ENCODE measurements at regions not wholly inside any gene's neighbourhood (a gene's known extent, or its start where the extent isn't known, plus 50 kb on each side); places are given as distances from the start of the nearest gene placed in this dataset.

DNA sequence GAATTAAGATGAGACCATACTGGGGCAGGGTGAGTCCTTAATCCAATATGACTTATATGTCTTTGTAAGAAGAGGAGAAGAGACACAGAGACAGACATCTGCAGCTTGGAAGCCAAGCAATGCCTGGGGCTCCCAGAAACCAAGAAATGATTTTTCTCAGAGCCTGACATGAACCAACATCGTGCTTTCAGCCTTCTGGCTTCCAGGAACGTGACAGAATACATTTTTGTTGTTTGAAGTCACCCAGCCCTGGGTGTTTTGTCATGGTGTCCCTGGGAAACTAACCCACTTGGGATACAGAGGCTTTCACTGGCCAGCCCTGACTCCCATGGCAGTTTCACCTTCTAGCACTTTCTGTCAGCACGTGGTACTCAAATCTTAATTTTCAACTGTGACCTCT is 95.3 kb upstream of the SLC10A2 start:
- DNase-seq: no peak

DNA sequence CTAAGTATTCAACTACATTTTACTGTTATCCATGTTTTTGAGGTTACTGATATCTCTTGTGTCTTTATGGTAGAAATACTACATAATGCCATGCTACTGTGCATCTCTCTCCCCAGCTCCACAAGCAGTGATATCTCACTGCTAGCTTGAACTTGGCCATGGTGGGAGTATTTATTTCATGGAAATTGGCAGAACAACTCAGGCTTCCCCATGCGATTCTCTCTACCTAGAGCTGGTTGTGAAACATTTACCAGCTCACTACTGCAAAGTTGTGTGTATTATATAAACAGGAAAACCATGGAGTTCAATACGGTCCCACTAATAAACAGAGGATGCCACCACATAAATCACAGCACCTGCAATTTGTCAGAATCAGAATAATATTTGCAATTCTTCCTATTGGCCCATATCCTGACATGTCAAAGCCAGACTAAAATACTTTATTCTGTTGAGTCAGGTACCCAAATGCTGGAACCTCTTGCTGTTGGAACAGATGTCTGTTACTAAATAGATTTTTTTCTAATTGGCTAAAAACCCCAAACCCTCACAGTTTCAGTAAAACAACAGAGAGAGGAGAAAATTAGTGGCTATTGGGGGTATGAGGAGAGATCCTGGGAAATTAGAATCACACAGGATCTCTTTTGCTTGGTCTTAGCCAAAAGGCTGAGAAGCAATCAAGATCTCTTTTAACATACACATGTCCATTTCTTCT is 91.4 kb upstream of the SLC10A2 start:
- no peak for DNase-seq

DNA sequence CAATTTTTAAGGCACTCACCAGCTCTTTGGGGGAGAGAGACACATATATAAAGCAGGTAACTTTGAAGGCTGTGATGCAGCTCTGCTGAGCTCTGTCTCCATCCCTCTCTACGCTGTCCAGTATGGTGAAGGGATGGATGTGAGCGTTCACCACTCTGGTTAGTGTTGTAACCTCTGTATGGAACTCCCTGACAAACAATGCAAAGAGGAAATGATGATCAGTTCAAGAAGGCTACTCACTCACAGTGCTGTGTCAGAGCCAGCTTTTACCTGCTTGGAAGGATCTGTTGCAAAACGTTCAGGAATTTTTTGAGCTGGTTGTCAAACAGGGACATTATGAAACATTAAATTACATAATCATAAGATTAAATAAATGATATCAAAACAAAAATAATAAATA is 90.8 kb upstream of the SLC10A2 start:
- no peak for DNase-seq

DNA sequence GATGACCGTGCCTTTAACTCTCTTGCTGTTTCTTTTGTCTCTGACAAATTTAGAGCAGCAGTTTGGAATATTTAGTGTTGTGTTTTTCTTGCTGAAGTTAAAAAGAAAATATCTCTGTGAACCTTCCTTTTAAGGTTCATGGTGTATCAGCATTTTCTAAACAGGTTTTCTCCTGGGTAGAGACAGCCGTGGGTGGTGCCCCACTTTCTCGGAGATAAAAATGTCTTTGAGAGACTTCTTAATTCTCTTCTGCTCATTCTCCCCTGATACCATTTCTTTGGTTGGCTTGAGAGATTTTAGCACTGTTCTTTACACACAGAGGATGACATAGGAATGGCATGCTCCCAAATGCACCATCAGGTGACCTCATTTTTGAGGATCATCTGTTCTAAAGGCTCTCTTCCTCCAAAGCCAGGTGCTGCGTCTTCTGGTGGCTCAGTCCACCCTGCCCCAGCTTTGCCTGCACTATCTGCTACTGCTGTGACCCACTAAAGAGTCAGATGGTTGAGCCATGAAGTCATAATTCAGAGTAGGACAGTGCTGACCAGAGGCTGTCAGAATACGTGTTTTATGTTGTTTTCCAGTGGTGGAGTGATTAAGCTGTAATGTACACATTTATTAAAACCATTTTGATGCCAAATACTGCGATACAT is 90.3 kb upstream of the SLC10A2 start:
- DNase-seq: no peak

DNA sequence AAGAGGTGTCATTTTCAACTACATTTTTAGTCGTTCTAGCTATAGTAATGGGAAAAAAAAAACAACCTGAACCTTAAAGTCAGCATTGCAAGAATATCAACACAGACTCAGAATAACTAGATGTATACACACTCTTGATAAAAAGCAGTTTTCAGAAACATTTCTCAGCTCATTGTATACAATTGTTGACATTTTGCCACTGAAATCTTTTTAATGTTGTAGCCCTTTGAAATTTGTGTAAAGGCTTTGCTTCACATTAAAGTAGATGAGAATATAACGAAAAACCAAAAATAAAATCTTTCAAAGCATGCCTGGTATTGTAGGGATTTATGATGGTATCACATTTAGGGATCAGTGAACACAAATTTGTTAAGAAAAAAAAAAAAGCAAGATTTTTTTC is 87.2 kb upstream of the SLC10A2 start:
- DNase-seq: no peak

DNA sequence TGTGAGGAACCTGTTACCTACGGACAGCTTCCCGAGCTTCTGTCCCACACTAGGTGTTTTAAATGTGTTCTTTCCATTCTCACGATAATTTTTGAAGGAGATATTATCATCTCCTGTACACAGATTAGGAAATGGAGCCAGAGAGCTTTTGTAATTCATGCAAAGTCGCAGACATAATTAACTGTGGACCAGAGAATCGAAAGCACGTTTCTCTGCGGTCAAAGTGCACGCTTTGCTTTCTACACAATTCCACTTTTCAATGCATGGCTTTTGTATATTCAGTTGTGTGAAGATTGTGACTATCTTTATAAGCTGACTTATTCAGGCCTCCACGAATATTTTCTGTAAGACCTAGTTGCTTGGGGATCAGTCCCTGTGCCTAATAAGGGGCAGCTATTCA is 81.7 kb upstream of the SLC10A2 start:
- DNase-seq: no peak

DNA sequence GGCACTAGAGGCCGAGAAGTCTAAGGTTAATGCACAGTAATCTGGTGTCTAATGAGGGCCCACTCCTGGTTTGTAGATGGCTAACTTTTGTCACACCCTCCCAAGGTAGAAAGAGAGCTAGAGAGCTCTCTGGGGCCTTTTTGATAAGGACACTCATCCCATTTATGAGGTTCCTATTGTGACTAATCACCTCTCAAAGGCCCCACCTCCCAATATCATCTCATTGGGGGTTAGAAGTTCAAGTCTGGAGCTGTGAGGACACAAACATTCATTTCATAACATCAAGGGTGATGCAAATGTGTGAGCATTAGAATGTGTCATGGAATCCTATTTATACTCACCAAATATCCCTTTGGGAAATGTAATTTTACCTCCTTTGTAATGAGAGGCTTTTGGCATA is 79.2 kb upstream of the SLC10A2 start:
- no peak for DNase-seq

DNA sequence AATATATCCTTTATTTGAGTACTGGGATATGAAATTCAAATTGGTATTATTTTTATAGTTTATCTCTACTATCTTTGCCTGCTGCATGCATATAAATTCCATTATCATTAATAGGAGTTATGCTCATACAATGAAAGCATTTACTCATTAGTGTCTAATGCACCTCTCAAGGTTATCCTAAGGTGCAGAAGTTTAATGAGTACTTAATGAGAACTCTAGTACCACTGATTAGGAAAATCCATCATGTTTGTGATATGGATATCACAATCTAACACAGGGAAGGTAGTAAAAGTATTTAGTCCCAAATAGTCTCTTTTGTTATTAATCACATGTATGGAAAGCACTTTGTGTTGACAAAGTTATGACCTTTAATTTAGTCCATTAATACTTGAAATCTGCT is 77.2 kb upstream of the SLC10A2 start:
- no peak for DNase-seq

DNA sequence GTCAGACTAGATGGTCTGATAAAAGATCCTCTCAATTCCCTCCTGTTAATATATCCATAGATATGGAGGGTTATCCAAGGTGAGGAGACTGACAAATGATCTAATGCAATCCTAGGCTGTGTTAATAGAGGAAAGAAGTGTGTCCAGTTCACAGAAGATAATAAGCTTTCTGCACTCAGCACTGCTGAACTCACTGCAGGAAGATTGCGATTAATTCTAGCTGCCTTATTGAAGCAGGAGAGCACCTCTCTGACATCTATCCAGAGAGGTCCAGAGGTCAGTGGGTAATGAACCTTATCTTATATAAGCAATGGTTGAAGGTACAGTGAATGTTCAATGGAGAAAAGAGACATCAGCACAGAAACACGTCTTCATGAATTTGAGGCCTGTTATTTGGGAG is 75.9 kb upstream of the SLC10A2 start:
- DNase-seq: no peak

DNA sequence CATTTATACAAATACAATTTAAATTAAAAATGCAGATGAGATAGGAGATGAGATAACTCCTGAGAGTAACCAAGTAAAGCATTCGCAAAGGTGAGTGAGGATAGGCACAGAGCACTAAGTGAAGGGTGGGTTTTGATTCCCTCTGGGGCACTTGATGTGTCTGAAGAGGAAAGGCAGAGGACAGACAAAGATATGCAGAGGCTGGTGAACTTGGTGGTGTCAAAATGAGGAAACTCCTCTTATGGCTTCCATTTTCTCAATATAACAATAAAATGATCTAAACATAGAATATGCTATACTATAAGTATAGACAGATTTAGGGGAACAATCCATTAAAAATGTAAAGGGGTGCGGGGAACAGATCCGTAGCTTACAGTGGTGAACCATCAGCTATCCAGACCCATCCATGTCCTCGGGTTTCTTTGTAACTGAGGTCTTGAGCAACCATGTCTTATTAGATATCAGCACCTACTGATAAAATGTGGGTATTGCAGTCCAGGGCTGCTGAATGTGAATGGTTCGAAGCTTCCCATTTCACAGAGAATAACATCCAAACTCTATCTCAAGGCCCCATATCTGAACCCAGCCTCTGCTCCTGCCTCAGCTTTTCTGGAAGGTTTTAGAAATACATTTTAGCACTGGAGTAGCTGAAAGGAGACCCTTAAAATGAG is 73.9 kb upstream of the SLC10A2 start:
- no peak for DNase-seq

DNA sequence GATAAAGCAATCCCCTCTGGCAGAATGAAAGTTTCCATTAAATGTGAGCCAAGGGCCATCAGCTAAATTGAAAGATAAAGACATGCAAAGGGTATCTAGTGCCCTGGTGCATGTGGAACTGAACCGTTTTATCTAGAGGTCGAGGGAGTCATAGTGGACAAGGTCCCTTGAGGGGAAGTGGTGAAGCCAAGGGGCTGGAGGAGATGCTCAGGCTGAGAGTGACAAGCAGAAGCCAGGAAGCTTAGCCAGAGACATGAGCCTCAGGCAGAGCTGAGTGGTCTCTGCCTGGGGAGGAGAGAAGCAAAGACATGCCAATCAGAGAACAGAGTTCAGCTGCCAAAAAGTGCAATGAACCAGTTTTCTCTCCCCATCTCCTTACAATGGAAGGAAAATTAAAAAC is 68.1 kb upstream of the SLC10A2 start:
- DNase-seq: no peak

DNA sequence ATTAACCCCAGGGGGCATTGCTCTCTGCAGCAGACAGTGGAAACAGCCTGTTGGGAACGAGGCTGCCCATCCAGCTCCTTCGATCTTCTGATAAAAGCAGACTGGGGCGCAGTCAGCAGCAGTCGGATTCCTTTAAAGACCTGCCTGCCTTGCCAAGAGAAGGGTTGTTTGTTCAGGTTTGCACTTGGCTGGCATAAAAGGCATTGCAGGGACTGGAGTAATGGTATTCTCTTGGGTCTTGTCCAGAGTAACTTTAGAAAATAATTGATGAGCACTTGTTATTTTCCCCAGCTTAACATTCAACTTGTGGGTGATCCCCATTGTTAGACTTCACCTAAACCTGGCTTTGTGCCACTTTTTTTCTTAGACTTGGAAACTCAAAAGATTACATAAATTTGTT is 67.3 kb upstream of the SLC10A2 start:
- no peak for DNase-seq

DNA sequence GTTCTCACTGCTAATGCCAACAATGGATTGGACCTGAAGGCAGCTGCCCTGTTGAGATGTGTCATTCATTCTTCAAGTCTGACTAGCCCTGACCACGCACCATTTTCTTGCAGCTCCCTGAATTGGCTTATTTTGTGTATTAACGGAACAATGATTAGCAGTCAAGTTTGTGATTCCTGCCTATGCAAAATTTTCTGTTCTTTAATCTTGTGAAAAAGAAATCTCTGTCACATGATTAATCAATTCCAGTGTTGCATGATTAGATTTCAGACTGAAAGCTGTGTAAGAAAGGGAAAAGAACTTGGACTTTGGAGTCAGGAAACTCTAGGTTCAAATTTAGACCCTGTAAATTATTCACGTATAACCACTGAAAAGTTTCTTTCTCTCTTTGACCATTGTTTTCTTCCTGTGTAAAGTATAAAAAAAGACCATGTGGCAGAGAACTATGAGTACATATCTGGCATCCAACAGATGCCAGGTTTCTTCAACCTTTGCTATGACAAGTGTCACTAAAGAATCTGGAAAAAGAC is 64.5 kb upstream of the SLC10A2 start:
- DNase-seq: no peak

DNA sequence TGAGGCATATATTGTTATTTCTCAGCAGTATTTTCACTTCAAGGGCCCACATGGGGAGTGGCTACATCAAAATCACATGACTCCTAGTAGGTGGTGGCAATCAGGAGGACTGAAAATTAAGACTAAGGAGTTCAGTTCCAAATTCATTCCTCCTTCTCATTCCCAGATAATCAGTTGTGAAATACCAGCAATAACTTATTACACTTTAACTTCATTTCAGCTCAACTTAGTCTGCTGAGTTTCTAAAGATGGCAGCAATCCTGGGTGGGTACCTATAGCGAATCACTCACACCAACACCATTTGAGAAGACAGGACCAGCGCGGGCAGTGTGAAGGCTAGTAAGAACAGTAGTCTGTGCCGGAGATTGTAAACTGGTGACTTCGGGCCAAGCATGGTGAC is 63.9 kb upstream of the SLC10A2 start:
- DNase-seq: no peak
